GM19463 (cell line): ENCODE measurements at regions not wholly inside any gene's neighbourhood (a gene's known extent, or its start where the extent isn't known, plus 50 kb on each side); places are given as distances from the start of the nearest gene placed in this dataset.
"Not testable (repeated sequence)": the region's sequence is repeated elsewhere in the genome, so short reads cannot be mapped to it uniquely, and the experiment has no call there.

Experiments
- ATAC-seq: cut with Tn5 transposase; IDR thresholded peaks from one replicate; pipeline ENCODE4 v1.9.1; 2021; ENCODE audit warnings: mild to moderate bottlenecking, moderate library complexity; ENCODE audit not compliant: unreplicated experiment

GRCh38 chr20:5696011-5696559 lies 54.1 kb upstream of the SHLD1 start:
- no peak for ATAC-seq

- ATAC-seq, result peak; percentile 100
These were observed 58.1 kb upstream of the SHLD1 start for GRCh38 chr20:5691918-5692618.

- no peak for ATAC-seq
These were observed 60.7 kb upstream of the SHLD1 start for GRCh38 chr20:5689463-5689862.

GRCh38 chr20:5688431-5688972 lies 61.7 kb upstream of the SHLD1 start:
- no peak for ATAC-seq

- no peak for ATAC-seq
These were observed 62.3 kb upstream of the SHLD1 start for GRCh38 chr20:5687884-5688283.

DNA sequence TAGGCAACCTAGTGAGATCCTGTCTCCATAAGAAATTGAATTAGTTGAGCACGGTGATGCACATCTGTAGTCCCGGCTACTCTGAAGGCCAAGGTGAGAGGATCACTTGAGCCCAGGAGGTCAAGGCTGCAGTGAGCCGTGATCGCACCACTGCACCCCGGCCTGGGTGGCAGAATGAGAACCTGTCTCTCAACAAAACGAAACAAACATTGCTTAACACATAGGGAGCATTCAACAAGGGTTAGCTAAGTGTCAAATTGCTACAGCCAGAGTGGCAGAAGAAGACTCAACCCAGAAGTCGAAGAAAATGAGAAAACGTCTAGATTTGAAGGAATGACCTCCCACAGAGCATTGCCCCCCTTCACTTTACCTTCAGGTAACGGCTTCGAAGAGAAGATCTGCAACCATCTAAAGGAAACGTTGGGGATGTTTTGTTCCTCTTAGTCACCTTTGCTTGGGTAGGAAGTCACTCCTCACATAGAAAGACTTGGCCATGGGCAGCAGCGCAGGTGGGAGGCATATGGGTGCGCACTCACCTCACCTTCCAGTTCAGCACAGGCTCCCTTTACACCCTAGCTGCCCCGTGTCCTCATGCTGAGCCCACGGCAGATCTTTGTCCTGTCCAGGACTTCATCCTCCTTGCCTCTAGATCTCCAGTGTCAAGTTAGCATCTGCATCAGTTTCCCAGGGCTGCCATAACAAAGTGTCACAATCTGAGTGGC lies 63.7 kb upstream of the SHLD1 start:
- no peak for ATAC-seq

GRCh38 chr20:5682556-5682955 lies 67.6 kb upstream of the SHLD1 start:
- not testable (repeated sequence) for ATAC-seq

- no peak for ATAC-seq
These were observed 69.4 kb upstream of the GPCPD1 start for GRCh38 chr20:5680192-5680591.

DNA sequence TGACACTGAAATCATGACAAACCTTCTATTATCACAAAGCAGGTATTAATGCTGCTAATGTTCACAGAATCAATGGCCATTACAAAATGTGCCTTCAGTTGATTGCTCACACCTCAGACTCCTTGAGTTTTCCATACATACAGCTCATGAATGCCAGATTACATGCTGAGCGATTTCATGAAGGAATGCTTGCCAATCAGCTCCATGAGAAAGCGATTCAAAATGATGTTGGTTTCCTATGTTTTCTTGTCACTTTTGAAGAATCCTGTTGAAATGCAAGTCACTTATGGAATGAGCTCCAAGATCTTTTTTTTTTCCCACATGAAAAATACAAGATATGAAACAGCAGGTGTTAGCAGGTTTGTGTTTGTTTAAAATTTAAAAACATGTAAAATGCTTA lies 68.0 kb upstream of the GPCPD1 start:
- ATAC-seq, result no peak

GRCh38 chr20:5677944-5678343 lies 67.1 kb upstream of the GPCPD1 start:
- ATAC-seq, result not testable (repeated sequence)

- ATAC-seq, result no peak
These were observed 66.6 kb upstream of the GPCPD1 start for GRCh38 chr20:5677389-5677788.

DNA sequence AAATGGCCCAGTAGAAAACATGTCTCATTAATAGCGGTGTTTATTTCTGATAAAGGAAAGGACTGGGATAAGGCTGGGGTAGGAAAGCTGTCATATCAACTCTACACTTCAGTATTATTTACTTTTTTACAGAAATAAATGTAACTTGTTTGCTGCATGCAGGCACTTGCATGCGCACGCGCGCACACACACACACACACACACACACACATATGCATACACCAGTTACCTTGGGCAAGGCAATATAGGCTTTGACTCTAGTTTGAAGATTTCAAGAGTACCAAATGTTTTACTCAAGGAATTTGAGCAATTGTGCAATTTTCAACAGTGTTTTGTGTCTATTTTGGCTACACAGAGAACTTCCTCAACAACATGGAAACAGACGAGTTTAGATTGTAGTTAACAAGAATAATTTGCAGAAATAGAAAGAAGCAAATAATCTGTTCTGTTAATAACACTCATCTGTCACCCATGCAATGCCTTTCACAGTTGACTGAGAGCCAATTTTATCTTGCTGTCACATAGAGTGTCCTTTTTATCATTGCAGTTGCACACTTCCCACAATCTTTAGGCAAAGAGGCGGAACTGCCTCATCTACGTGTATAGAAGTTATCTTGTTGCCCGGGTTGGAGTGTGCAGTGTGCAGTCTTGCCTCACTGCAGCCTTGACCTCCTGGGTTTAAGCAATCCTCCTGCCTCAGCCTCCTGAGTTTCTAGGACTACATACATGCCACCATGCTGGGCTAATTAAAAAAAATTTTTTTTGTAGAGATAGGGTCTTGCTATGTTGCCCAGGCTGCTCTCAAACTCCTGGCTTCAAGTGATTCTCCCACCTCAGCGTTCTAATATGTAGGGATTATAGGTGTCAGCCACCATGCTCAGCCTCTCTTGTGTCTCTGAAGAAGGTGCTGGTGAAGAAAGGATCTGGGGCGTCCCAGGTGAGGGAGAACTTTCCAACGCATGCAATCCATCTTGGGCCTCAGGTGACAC lies 64.6 kb upstream of the GPCPD1 start:
- no peak for ATAC-seq

DNA sequence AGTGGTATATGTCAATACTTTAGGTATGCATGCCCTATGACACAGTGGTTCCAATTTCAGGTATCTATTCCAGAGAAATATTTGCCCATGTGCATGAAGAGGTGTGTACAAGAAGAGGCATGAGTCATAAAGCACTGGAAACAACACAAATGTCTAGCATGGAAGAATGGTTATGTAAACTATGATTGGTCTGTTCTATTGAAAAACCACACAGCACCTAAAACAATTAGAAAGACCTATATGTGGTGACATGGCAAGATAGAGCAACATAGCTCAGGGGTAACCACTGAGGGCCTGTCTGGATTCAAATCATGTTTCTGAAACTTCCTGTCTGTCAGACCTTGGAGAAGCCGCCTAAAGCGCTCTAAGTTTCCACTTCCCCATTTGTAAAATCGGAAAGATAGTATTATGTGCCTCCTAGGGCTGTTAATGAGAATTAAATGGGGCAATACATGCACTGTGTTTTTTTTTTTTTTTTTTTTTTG lies 63.4 kb upstream of the GPCPD1 start:
- ATAC-seq, result peak; percentile 85

DNA sequence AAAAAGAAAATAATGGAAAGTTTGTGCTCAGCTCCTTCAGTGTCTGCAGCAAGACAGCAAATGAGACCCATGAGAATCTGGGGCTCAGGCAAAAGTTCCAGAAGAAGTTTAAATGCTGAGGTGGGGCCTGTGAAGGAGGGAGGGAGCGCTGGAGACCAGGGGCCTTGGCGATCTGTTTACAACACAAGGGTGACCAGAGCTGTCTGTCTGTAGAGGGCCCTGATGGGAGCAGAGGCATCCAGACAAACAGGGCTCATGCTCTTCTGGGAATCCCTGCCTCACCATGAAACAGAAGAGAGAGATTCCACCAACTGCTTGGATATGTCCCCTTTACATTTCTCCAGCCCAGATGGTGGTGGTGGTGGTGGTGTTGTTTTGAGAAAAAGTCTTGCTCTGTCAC lies 60.1 kb upstream of the GPCPD1 start:
- no peak for ATAC-seq

DNA sequence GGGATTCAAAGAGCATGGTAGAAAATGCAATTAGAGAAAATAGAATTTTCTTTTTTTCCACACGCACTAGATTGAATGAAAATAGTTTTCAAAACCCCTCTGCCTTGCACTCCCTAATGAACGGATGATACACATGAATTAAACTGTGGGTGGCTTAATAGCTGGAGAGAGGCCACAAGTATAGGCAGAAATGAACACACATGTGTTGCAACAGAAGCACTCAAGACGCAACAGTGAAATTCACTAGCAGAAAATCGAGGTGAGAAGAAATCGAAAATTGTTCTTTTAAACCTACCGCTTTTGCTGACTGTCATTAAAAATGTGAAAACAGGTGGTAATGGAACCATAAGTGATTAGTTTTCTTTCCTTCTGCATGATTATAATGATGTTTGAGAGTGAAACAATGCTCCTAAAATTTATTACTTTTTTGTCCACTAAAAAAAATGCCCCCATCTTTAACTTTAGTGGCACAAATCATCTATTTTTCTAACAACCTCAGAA lies 59.3 kb upstream of the GPCPD1 start:
- ATAC-seq, result no peak

DNA sequence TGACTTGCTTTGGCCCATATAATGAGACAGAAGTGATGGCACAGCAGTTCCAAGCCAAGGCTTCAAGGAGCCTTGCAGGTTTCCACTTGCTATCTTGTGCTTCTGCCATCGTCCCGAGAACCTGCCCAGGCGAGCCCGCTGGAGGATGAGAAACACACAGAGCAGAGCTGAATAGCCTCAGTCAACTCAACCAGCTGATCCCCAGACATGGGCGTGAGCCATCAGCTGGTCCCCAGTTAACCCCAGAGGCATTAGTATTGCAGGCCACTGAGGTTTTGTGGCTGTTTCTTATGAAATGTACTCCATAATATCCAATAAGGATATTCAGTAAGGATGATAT lies 57.7 kb upstream of the GPCPD1 start:
- ATAC-seq, result no peak

GRCh38 chr20:5667705-5668528 lies 57.1 kb upstream of the GPCPD1 start:
- ATAC-seq, result no peak

- ATAC-seq, result no peak
These were observed 54.6 kb upstream of the GPCPD1 start for GRCh38 chr20:5665417-5665816.

DNA sequence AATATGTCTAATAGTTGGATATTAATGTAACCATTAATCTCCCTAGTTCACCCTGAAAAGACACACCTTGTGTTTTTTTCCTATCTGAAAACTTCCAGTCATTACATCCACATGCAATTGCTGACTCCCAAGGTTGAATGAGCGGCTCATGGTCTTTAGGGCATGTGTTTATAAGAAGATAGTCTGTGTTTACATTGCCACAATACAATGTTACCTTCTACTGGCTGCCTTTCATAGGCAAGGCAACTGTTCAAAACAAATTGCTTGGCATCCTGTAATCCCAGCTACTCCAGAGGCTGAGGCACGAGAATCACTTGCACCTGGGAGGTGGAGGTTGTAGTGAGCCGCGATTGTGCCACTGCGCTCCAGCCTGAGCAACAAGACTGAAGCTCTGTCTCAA lies 52.6 kb upstream of the GPCPD1 start:
- ATAC-seq, result no peak

DNA sequence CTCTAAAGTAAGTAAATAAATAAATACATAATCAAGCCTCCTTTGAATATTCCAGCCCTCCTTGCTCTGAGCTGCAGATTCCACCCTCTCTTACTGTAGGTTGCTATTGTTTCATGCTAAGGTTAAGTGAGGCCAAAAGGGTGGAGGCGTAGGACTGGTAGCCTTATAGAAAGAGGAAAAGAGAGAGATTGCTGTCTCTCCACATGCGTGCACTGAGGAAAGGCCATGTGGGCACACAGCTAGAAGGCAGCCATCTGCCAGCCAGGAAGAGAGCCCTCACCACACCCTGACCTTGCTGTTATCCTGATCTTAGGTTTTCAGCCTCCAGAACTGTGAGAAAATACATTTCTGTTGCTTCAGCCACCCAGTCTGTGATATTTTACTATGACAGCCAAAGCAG lies 52.0 kb upstream of the GPCPD1 start:
- ATAC-seq, result no peak
